Body of pancreas (tissue), 4 donors: ENCODE measurements at regions not wholly inside any gene's neighbourhood (a gene's known extent, or its start where the extent isn't known, plus 50 kb on each side); places are given as distances from the start of the nearest gene placed in this dataset.

ENCODE experiments used
- ATAC-seq: fragments of 150-250 bp; one replicate; pipeline ENCODE4 v1.9.1; 2016
- DNase-seq, 4 donors: peaks; one replicate each; pipeline ENCODE4 v3.0.0-alpha.2; 2019
- H3K27ac ChIP-seq, 4 donors: fragments of 200-600 bp; sonication (generic); 1 replicate in 3 of 4; 2 replicates in 1 of 4; pipeline versions ENCODE4 v1.5.1 to v1.6.1; 2016 to 2019; ENCODE audit warnings: mild to moderate bottlenecking in 1 of 4, mixed read lengths in 1 of 4, moderate library complexity in 1 of 4
- H3K27me3 ChIP-seq, 2 donors: fragments of 200-600 bp; sonication (generic); one replicate each; pipeline ENCODE4 v1.6.0; 2016; ENCODE audit warnings: mild to moderate bottlenecking in 1 of 2
- H3K36me3 ChIP-seq, 2 donors: fragments of 200-600 bp; sonication (generic); replicated peaks in 1 of 2; 2 replicates each; pipeline ENCODE4 v1.5.1; 2016; ENCODE audit warnings: low read depth in 2 of 2; ENCODE audit not compliant: insufficient read depth in 1 of 2
- H3K4me1 ChIP-seq: fragments of 200-600 bp; sonication (generic); one replicate; pipeline ENCODE4 v1.6.0; 2016
- H3K4me3 ChIP-seq, 2 donors: fragments of 200-600 bp; sonication (generic); 1 replicate in 1 of 2; 2 replicates in 1 of 2; pipeline ENCODE4 v1.5.1; 2016 to 2019
- H3K9me3 ChIP-seq, 3 donors: fragments of 200-600 bp; sonication (generic); 1 replicate in 2 of 3; 2 replicates in 1 of 3; pipeline ENCODE4 v1.5.1; 2016
- CTCF ChIP-seq, 7 experiments: fragments of 450-650 bp in 4 of 7; fragments of 200-600 bp in 3 of 7; sonication (generic) in 3 of 7; IDR thresholded peaks; one replicate each; pipeline ENCODE4 v1.5.1; 2016 to 2019; ENCODE audit warnings: antibody characterized with exemption in 7 of 7
- POLR2A ChIP-seq, 3 donors: fragments of 450-650 bp; IDR thresholded peaks; one replicate each; pipeline ENCODE4 v1.6.1; 2016; ENCODE audit warnings: antibody characterized with exemption in 3 of 3, mild to moderate bottlenecking in 2 of 3
- WGBS, 2 donors: methylation state at CpG; one replicate each; pipeline ENCODE4 v1.1.5; 2017; 5-methylcytosine and 5-hydroxymethylcytosine counted together
- intact Hi-C: fragments of 100-400 bp; cut with DNase I; formaldehyde crosslinking; loops from one replicate; pipeline ENCODE4 v1.15.1; 2023

GRCh38 chr18:78629426-78629825 is 350.2 kb upstream of the SALL3 start:
- no peak for ATAC-seq
- no peaks in the 10 kb centered on the region for H3K9me3 ChIP-seq
- 67 to 77% methylated on average over 15 of the region's 15 CpGs for WGBS, 2 donors
- TF ChIP-seq CTCF (IDR thresholded peaks at IDR 0.05) (no peak), POLR2A (IDR thresholded peaks at IDR 0.05) (no peak)
- DNase-seq: no peak
- H3K4me1 ChIP-seq: no peaks in the 10 kb centered on the region
- H3K36me3 ChIP-seq: no peaks in the 10 kb centered on the region
- no peak overlapping the region for H3K4me3 ChIP-seq
- H3K27ac ChIP-seq: no peak overlapping the region
- no peaks in the 10 kb centered on the region for H3K27me3 ChIP-seq
- intact Hi-C loops: no loop called here

GRCh38 chr18:78630356-78630755 is 349.3 kb upstream of the SALL3 start:
- Histone ChIP-seq H3K27me3 (no peaks in the 10 kb centered on the region), H3K4me3 (no peak overlapping the region), H3K36me3 (no peaks in the 10 kb centered on the region), H3K27ac (no peak overlapping the region), H3K9me3 (no peaks in the 10 kb centered on the region), H3K4me1 (no peaks in the 10 kb centered on the region)
- DNase-seq (no peak), ATAC-seq (no peak)
- intact Hi-C loops: no loop called here
- WGBS, 2 donors: 73 to 83% methylated on average over 17 of the region's 17 CpGs
- TF ChIP-seq POLR2A (IDR thresholded peaks at IDR 0.05) (no peak), CTCF (IDR thresholded peaks at IDR 0.05) (no peak)

GRCh38 chr18:78630981-78631510 is 348.6 kb upstream of the SALL3 start:
- Histone ChIP-seq H3K27ac (no peak overlapping the region), H3K27me3 (no peaks in the 10 kb centered on the region), H3K4me3 (no peak overlapping the region), H3K4me1 (no peaks in the 10 kb centered on the region), H3K9me3 (no peaks in the 10 kb centered on the region), H3K36me3 (no peaks in the 10 kb centered on the region)
- 70 to 72% methylated on average over 14 of the region's 14 CpGs for WGBS, 2 donors
- ATAC-seq: no peak
- intact Hi-C loops: no loop called here
- no peak for DNase-seq
- TF ChIP-seq POLR2A (IDR thresholded peaks at IDR 0.05) (no peak), CTCF (IDR thresholded peaks at IDR 0.05) (no peak)

- no peak for ATAC-seq
- no peaks in the 10 kb centered on the region for H3K27me3 ChIP-seq
- H3K36me3 ChIP-seq: no peaks in the 10 kb centered on the region
- H3K27ac ChIP-seq: no peak overlapping the region
- no peaks in the 10 kb centered on the region for H3K9me3 ChIP-seq
- no peak for DNase-seq
- 60 to 68% methylated on average over 10 to 11 of the region's 11 CpGs for WGBS, 2 donors
- intact Hi-C loops: no loop called here
- TF ChIP-seq POLR2A (IDR thresholded peaks at IDR 0.05): no peak
- no peak for TF ChIP-seq CTCF (IDR thresholded peaks at IDR 0.05)
- H3K4me1 ChIP-seq: no peaks in the 10 kb centered on the region
- H3K4me3 ChIP-seq: no peak overlapping the region
Observed at GRCh38 chr18:78632111-78632541, 347.5 kb upstream of the SALL3 start.

GRCh38 chr18:78634061-78634696 is 345.4 kb upstream of the SALL3 start:
- H3K4me1 ChIP-seq: no peaks in the 10 kb centered on the region
- TF ChIP-seq POLR2A (IDR thresholded peaks at IDR 0.05): no peak
- no peak for TF ChIP-seq CTCF (IDR thresholded peaks at IDR 0.05)
- no peak overlapping the region for H3K4me3 ChIP-seq
- ATAC-seq (no peak), DNase-seq (no peak)
- intact Hi-C loops: no loop called here
- WGBS, 2 donors: 60 to 72% methylated on average over 15 to 20 of the region's 20 CpGs
- no peaks in the 10 kb centered on the region for H3K9me3 ChIP-seq
- no peaks in the 10 kb centered on the region for H3K27me3 ChIP-seq
- H3K36me3 ChIP-seq: no peaks in the 10 kb centered on the region
- no peak overlapping the region for H3K27ac ChIP-seq
